Breast epithelium (tissue), 3 donors: ENCODE measurements at regions not wholly inside any gene's neighbourhood (a gene's known extent, or its start where the extent isn't known, plus 50 kb on each side); places are given as distances from the start of the nearest gene placed in this dataset.

ENCODE experiments used
- POLR2A ChIP-seq: fragments of 450-650 bp; IDR thresholded peaks from one replicate; pipeline ENCODE4 v1.6.1; 2016; ENCODE audit warnings: antibody characterized with exemption, mild to moderate bottlenecking, moderate library complexity
- POLR2AphosphoS5 ChIP-seq, 3 donors: sonication (generic); formaldehyde crosslinking; IDR thresholded peaks; one replicate each; pipeline ENCODE4 v1.6.1; 2017; ENCODE audit warnings: antibody characterized with exemption in 3 of 3
- TF ChIP-seq, protein P1 (sequence below), 3 donors: fragments of 450-650 bp; IDR thresholded peaks; one replicate each; pipeline ENCODE4 v1.5.1; 2016 to 2017; ENCODE audit warnings: antibody characterized with exemption in 3 of 3, mild to moderate bottlenecking in 3 of 3, moderate library complexity in 3 of 3

DNA sequence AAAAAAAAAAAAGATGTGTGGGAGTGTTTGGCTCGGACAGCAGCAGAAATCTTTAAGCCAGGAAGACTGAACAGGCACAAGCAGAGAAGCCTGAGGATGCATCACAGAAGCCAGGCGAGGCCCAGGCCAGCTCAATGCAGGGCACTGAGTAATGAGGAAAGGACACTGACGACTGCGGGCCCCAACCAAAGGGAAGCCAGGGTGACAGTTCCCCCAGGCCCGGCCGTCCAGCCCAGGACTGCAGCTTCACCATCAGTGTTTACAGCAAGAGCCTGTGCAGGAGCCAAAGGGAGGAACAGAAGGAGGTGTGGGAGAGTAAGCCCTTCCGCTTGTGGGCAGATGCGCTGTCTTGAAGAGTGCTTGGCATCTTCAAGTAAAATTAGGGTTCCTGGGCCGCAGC, 205.3 kb upstream of the SFSWAP start:
- TF ChIP-seq, protein P1, sequence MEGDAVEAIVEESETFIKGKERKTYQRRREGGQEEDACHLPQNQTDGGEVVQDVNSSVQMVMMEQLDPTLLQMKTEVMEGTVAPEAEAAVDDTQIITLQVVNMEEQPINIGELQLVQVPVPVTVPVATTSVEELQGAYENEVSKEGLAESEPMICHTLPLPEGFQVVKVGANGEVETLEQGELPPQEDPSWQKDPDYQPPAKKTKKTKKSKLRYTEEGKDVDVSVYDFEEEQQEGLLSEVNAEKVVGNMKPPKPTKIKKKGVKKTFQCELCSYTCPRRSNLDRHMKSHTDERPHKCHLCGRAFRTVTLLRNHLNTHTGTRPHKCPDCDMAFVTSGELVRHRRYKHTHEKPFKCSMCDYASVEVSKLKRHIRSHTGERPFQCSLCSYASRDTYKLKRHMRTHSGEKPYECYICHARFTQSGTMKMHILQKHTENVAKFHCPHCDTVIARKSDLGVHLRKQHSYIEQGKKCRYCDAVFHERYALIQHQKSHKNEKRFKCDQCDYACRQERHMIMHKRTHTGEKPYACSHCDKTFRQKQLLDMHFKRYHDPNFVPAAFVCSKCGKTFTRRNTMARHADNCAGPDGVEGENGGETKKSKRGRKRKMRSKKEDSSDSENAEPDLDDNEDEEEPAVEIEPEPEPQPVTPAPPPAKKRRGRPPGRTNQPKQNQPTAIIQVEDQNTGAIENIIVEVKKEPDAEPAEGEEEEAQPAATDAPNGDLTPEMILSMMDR (IDR thresholded peaks at IDR 0.05) = no peak
- TF ChIP-seq POLR2A (no peak), POLR2AphosphoS5 (IDR thresholded peaks at IDR 0.05) (no peak)
